IMR-90 (cell line): ENCODE measurements at regions not wholly inside any gene's neighbourhood (a gene's known extent, or its start where the extent isn't known, plus 50 kb on each side); places are given as distances from the start of the nearest gene placed in this dataset.

Source experiments
- ATAC-seq: fragments of 200-7000 bp; cut with Tn5 transposase; 2 replicates; pipeline ENCODE4 v1.9.1; 2020; ENCODE audit warnings: low read depth, mild to moderate bottlenecking, moderate library complexity
- BruUV-seq: library from RNA; stranded (reverse); fragments of 400-500 nt; replicated peaks from 2 replicates; lab custom pipeline; 2021; lab: Mats Ljungman, UMichigan
- CTCF ChIA-PET: fragments of 300-600 bp; formaldehyde crosslinking; extraction: SDS; loops from one replicate; lab custom pipeline; 2021; ENCODE audit warnings: antibody characterized with exemption; lab: Yijun Ruan, JAX
- POLR2A ChIA-PET: fragments of 300-600 bp; sonication (Branson Sonifier 250); formaldehyde crosslinking; loops from one replicate; lab custom pipeline; 2022; ENCODE audit warnings: antibody characterized with exemption; ENCODE audit not compliant: unreplicated experiment; lab: Charles Lee
- DNase-seq: peaks from one replicate; pipeline ENCODE4 v3.0.0; 2013
- H2AFZ ChIP-seq: replicated peaks from 2 replicates; pipeline ENCODE3; 2013; ENCODE audit warnings: low read length, mild to moderate bottlenecking; ENCODE audit not compliant: poor library complexity
- H2AK5ac ChIP-seq: 2 replicates; pipeline ENCODE4 v1.6.1; 2013; ENCODE audit warnings: low read depth, low read length, inconsistent platforms
- H2AK9ac ChIP-seq: replicated peaks from 2 replicates; pipeline ENCODE3; 2013; ENCODE audit warnings: mild to moderate bottlenecking, low read depth, low read length, moderate library complexity; ENCODE audit not compliant: poor library complexity
- H2BK120ac ChIP-seq: 2 replicates; pipeline ENCODE4 v1.6.1; 2013; ENCODE audit warnings: low read depth, low read length, inconsistent platforms
- H2BK15ac ChIP-seq: 3 replicates; pipeline ENCODE4 v1.6.1; 2013; ENCODE audit warnings: low read depth, low read length, inconsistent platforms
- H2BK20ac ChIP-seq: 2 replicates; pipeline ENCODE4 v1.6.1; 2013; ENCODE audit warnings: low read depth, mild to moderate bottlenecking, inconsistent platforms, low read length, moderate library complexity
- H2BK5ac ChIP-seq: 2 replicates; pipeline ENCODE4 v1.6.1; 2013; ENCODE audit warnings: mild to moderate bottlenecking, low read depth, low read length, inconsistent platforms; ENCODE audit not compliant: poor library complexity, severe bottlenecking
- H3K14ac ChIP-seq: replicated peaks from 2 replicates; pipeline ENCODE4 v1.6.1; 2013; ENCODE audit warnings: low read depth, low read length, inconsistent platforms
- H3K18ac ChIP-seq: 2 replicates; pipeline ENCODE4 v1.6.1; 2013; ENCODE audit warnings: low read depth, low read length, control low read depth
- H3K23ac ChIP-seq: 2 replicates; pipeline ENCODE4 v1.6.1; 2013; ENCODE audit warnings: low read depth, low read length, inconsistent platforms
- H3K27ac ChIP-seq: 2 replicates; pipeline ENCODE4 v1.5.1; 2013; ENCODE audit warnings: mild to moderate bottlenecking, control low read depth, low read length; ENCODE audit not compliant: insufficient read depth
- H3K27me3 ChIP-seq: 2 replicates; pipeline ENCODE4 v1.6.1; 2013; ENCODE audit warnings: low read length; ENCODE audit not compliant: control insufficient read depth, insufficient read depth
- H3K36me3 ChIP-seq: 2 replicates; pipeline ENCODE4 v1.6.1; 2013; ENCODE audit warnings: low read length, mixed read lengths; ENCODE audit not compliant: control insufficient read depth, insufficient read depth
- H3K4ac ChIP-seq: 2 replicates; pipeline ENCODE4 v1.6.1; 2013; ENCODE audit warnings: low read depth, low read length, inconsistent platforms
- H3K4me1 ChIP-seq: 2 replicates; pipeline ENCODE4 v1.6.1; 2013; ENCODE audit warnings: low read length, mixed read lengths; ENCODE audit not compliant: control insufficient read depth, insufficient read depth
- H3K4me2 ChIP-seq: 2 replicates; pipeline ENCODE4 v1.6.1; 2013; ENCODE audit warnings: low read depth, mild to moderate bottlenecking, control low read depth, low read length, moderate library complexity
- H3K4me3 ChIP-seq: 2 replicates; pipeline ENCODE4 v1.5.1; 2013; ENCODE audit warnings: low read depth, mild to moderate bottlenecking, control low read depth, low read length, moderate library complexity; ENCODE audit not compliant: insufficient read depth
- H3K56ac ChIP-seq: 2 replicates; pipeline ENCODE4 v1.6.1; 2013; ENCODE audit warnings: low read length, inconsistent platforms; ENCODE audit not compliant: insufficient read depth; ENCODE audit errors: extremely low read depth
- H3K79me1 ChIP-seq, 2 experiments: 2 replicates each; pipeline ENCODE4 v1.6.1; 2013; ENCODE audit warnings: low read length in 2 of 2, inconsistent platforms in 1 of 2, low read depth in 1 of 2
- H3K9ac ChIP-seq: 2 replicates; pipeline ENCODE4 v1.6.1; 2013; ENCODE audit warnings: low read depth, low read length, control low read depth
- H3K9me1 ChIP-seq: 2 replicates; pipeline ENCODE4 v1.6.1; 2013; ENCODE audit warnings: low read length, inconsistent platforms; ENCODE audit not compliant: insufficient read depth
- H3K9me3 ChIP-seq: 2 replicates; pipeline ENCODE4 v1.6.1; 2013; ENCODE audit warnings: low read length; ENCODE audit not compliant: control insufficient read depth, insufficient read depth
- H4K20me1 ChIP-seq: 2 replicates; pipeline ENCODE4 v1.6.1; 2013; ENCODE audit warnings: low read length, inconsistent platforms; ENCODE audit not compliant: insufficient read depth
- H4K5ac ChIP-seq: 2 replicates; pipeline ENCODE4 v1.6.1; 2013; ENCODE audit warnings: mild to moderate bottlenecking, low read depth, low read length, control low read depth
- H4K8ac ChIP-seq, 2 experiments: 2 replicates each; pipeline ENCODE4 v1.6.1; 2013; ENCODE audit warnings: low read depth in 2 of 2, low read length in 2 of 2, control low read depth in 1 of 2, inconsistent platforms in 1 of 2
- H4K91ac ChIP-seq: 2 replicates; pipeline ENCODE4 v1.6.1; 2013; ENCODE audit warnings: low read depth, low read length, inconsistent platforms; ENCODE audit not compliant: insufficient read depth
- RAD21 ChIP-seq: IDR thresholded peaks from 2 replicates; pipeline ENCODE4 v1.6.1; 2012; ENCODE audit warnings: low read length, improper control_type of control experiment
- WGBS, 2 experiments: methylation state at CpG; one replicate each; pipeline versions ENCODE4 v1.1.5 to v1.1.7; 2013; ENCODE audit warnings: missing lambda C conversion rate in 2 of 2; ENCODE audit not compliant: insufficient read length in 1 of 2; ENCODE audit errors: extremely low coverage in 2 of 2; 5-methylcytosine and 5-hydroxymethylcytosine counted together
- dilution Hi-C: fragments of 300-500 bp; cut with HindIII; formaldehyde crosslinking; loops from one replicate; pipeline ENCODE4 v1.14.3; 2018; ENCODE audit warnings: low sequenced_read_pairs; ENCODE audit not compliant: unreplicated experiment
- in situ Hi-C: fragments of 300-500 bp; cut with MboI; formaldehyde crosslinking; loops from 3 replicates; pipeline ENCODE4 v1.14.3; 2019; ENCODE audit warnings: low sequenced_read_pairs, inconsistent platforms, mixed read lengths
- intact Hi-C: fragments of 100-400 bp; cut with micrococcal nuclease; formaldehyde crosslinking; loops from 2 replicates; pipeline ENCODE4 v1.10.0; 2022

DNA sequence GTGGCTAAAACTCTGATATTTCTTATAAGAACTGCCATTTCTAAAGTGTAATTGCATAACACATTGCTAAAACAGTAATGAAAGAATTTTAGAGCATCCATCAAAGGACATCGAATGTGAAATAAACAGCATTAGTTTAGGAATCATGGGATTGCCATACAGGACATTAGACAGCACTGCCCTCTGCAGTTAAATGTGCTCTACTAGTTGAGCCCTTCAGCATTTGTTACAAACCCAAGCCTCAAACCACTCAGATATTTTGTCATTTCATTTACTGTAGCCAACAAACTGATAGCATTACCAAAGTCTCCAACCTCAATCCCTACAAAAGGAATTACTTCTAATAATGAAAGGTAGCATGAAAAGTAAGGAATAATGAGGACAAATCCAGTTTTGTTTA lies 116.8 kb upstream of the COX7C start:
- H2AFZ ChIP-seq: no peak overlapping the region
- TF ChIP-seq RAD21: no peak
- intact Hi-C loops: no loop called here
- H3K79me1 ChIP-seq: no peaks in the 10 kb centered on the region
- H3K27me3 ChIP-seq: no peaks in the 10 kb centered on the region
- no peak overlapping the region for H4K5ac ChIP-seq
- no peaks in the 10 kb centered on the region for H4K20me1 ChIP-seq
- no peak overlapping the region for H2BK5ac ChIP-seq
- no peak overlapping the region for H3K56ac ChIP-seq
- H3K4me1 ChIP-seq: no peaks in the 10 kb centered on the region
- ChIA-PET CTCF (no interaction called here), POLR2A (no interaction called here)
- no peak overlapping the region for H3K4me2 ChIP-seq
- no peak overlapping the region for H3K18ac ChIP-seq
- no peak overlapping the region for H2BK20ac ChIP-seq
- H3K9ac ChIP-seq: no peak overlapping the region
- no peak overlapping the region for H3K4ac ChIP-seq
- no peaks in the 10 kb centered on the region for H3K9me3 ChIP-seq
- H2AK9ac ChIP-seq: no peak overlapping the region
- H2BK15ac ChIP-seq: no peak overlapping the region
- H3K27ac ChIP-seq: no peak overlapping the region
- WGBS, 2 experiments: no CpG with 5 or more reads among the region's 1 CpG
- no peak overlapping the region for H3K23ac ChIP-seq
- H2AK5ac ChIP-seq: no peak overlapping the region
- DNase-seq (no peak), ATAC-seq (no peak)
- no peak overlapping the region for H4K91ac ChIP-seq
- no peak overlapping the region for H2BK120ac ChIP-seq
- no peak overlapping the region for H3K14ac ChIP-seq
- BruUV-seq: no TSS peak
- H4K8ac ChIP-seq: no peak overlapping the region
- in situ Hi-C loops: no loop called here
- no peaks in the 10 kb centered on the region for H3K9me1 ChIP-seq
- dilution Hi-C loops: no loop called here
- no peak overlapping the region for H3K4me3 ChIP-seq
- no peaks in the 10 kb centered on the region for H3K36me3 ChIP-seq
